ENCODE measurements at regions not wholly inside any gene's neighbourhood (a gene's known extent, or its start where the extent isn't known, plus 50 kb on each side); places are given as distances from the start of the nearest gene placed in this dataset.

- no peak for DNase-seq
- Histone ChIP-seq H3K9ac (no peak overlapping the region), H3K27ac (ENCODE audit: low read depth in 2 of 2, low read length in 1 of 2) (no peak overlapping the region), H3K4me1 (ENCODE audit: control insufficient read depth in 1 of 2, insufficient read depth in 2 of 2, low read depth in 1 of 2, low read length in 1 of 2) (no peaks in the 10 kb centered on the region), H3K36me3 (replicated peaks in 1 of 2; ENCODE audit: control insufficient read depth in 1 of 2, insufficient read depth in 2 of 2, low read length in 1 of 2) (no peaks in the 10 kb centered on the region), H3K4me2 (no peak overlapping the region), H3K4me3 (ENCODE audit: low read depth in 2 of 2, low read length in 1 of 2) (no peak overlapping the region), H3K9me2 (no peaks in the 10 kb centered on the region), H3K9me3 (no peaks in the 10 kb centered on the region), H3F3A (replicated peaks; ENCODE audit: insufficient read depth) (no peaks in the 10 kb centered on the region), H2AFZ (ENCODE audit: low read depth) (no peak overlapping the region), H3K27me3 (ENCODE audit: insufficient read depth) (no peaks in the 10 kb centered on the region; the same call in 1 of the 2 replicates), H4K20me1 (ENCODE audit: insufficient read depth) (no peaks in the 10 kb centered on the region), H3K79me2 (ENCODE audit: insufficient read depth) (no peaks in the 10 kb centered on the region)
- ChIA-PET POLR2A (no interaction called here), CTCF (interaction anchor here (0.6 to 2.8 kb wide), 4 partner anchors 11 to 363 kb away, joined by 3 to 9 read pairs (median 4); no protein-coding TSS in a partner anchor)
- no peak for TF ChIP-seq USF1 (IDR thresholded peaks at IDR 0.05; ENCODE audit: borderline replicate concordance, low read depth)
- no peak for TF ChIP-seq CHD2 (IDR thresholded peaks at IDR 0.05; ENCODE audit: low read length, partially characterized antibody)
- TF ChIP-seq TAF1 (IDR thresholded peaks at IDR 0.05; ENCODE audit: borderline replicate concordance, low read depth, low read length): no peak
- no peak for TF ChIP-seq MEF2A (IDR thresholded peaks at IDR 0.05; ENCODE audit: borderline replicate concordance, low read depth)
- peak; percentile 47 for TF ChIP-seq CTCF (IDR thresholded peaks at IDR 0.05)
- TF ChIP-seq TEAD4 (IDR thresholded peaks at IDR 0.05; ENCODE audit: borderline replicate concordance, insufficient read depth): no peak
- TF ChIP-seq RFX5 (IDR thresholded peaks at IDR 0.05; ENCODE audit: low read length): no peak
Observed at GRCh38 chr2:118492335-118492734, 355.1 kb downstream of the EN1 start.

GRCh38 chr2:118490330-118490729 is 357.1 kb downstream of the EN1 start:
- no peaks in the 10 kb centered on the region for H3K4me1 ChIP-seq (ENCODE audit: control insufficient read depth in 1 of 2, insufficient read depth in 2 of 2, low read depth in 1 of 2, low read length in 1 of 2)
- CTCF ChIA-PET: interaction anchor here (1.3 to 1.7 kb wide), 2 partner anchors 38 to 365 kb away, joined by 3 to 8 read pairs; no protein-coding TSS in a partner anchor

More at GRCh38 chr2:118490330-118490729, 357.1 kb downstream of the EN1 start:
- Histone ChIP-seq H3K9ac (no peak overlapping the region), H3K79me2 (ENCODE audit: insufficient read depth) (no peaks in the 10 kb centered on the region), H4K20me1 (ENCODE audit: insufficient read depth) (no peaks in the 10 kb centered on the region), H3K27ac (ENCODE audit: low read depth in 2 of 2, low read length in 1 of 2) (no peak overlapping the region), H3F3A (replicated peaks; ENCODE audit: insufficient read depth) (no peaks in the 10 kb centered on the region), H3K4me2 (no peak overlapping the region), H3K9me2 (no peaks in the 10 kb centered on the region), H3K4me3 (ENCODE audit: low read depth in 2 of 2, low read length in 1 of 2) (no peak overlapping the region), H2AFZ (ENCODE audit: low read depth) (no peak overlapping the region), H3K36me3 (replicated peaks in 1 of 2; ENCODE audit: control insufficient read depth in 1 of 2, insufficient read depth in 2 of 2, low read length in 1 of 2) (no peaks in the 10 kb centered on the region), H3K9me3 (no peaks in the 10 kb centered on the region), H3K27me3 (ENCODE audit: insufficient read depth) (no peaks in the 10 kb centered on the region; the same call in 1 of the 2 replicates)
- WGBS (ENCODE audit: low lambda C conversion rate): 0% methylated on average over 4 of the region's 4 CpGs
- TF ChIP-seq MXI1 (IDR thresholded peaks at IDR 0.05; ENCODE audit: low read depth, low read length) (no peak), USF2 (IDR thresholded peaks at IDR 0.05; ENCODE audit: borderline replicate concordance, low read depth, low read length) (no peak)
- no peak for DNase-seq
- POLR2A ChIA-PET: no interaction called here
